Neuronal stem cell (in vitro differentiated cells): ENCODE measurements at regions not wholly inside any gene's neighbourhood (a gene's known extent, or its start where the extent isn't known, plus 50 kb on each side); places are given as distances from the start of the nearest gene placed in this dataset.

Source experiments
- DNase-seq: peaks from one replicate; pipeline ENCODE4 v3.0.0-alpha.2; 2013; ENCODE audit warnings: low spot score
- H2AFZ ChIP-seq: one replicate; pipeline ENCODE4 v1.6.1; 2013; ENCODE audit warnings: mild to moderate bottlenecking, low read length, inconsistent platforms
- H2AK5ac ChIP-seq: 2 replicates; pipeline ENCODE4 v1.6.1; 2013; ENCODE audit warnings: low read depth, mild to moderate bottlenecking, inconsistent platforms, low read length, moderate library complexity, mixed read lengths
- H2BK120ac ChIP-seq: 2 replicates; pipeline ENCODE4 v1.6.1; 2013; ENCODE audit warnings: low read depth, mild to moderate bottlenecking, inconsistent platforms, low read length, moderate library complexity, mixed read lengths
- H2BK12ac ChIP-seq: one replicate; pipeline ENCODE4 v1.6.1; 2013; ENCODE audit warnings: low read length, inconsistent platforms
- H2BK15ac ChIP-seq: 2 replicates; pipeline ENCODE4 v1.6.1; 2013; ENCODE audit warnings: mild to moderate bottlenecking, low read length, inconsistent platforms, mixed read lengths
- H2BK5ac ChIP-seq: one replicate; pipeline ENCODE4 v1.6.1; 2013; ENCODE audit warnings: inconsistent platforms, mild to moderate bottlenecking, low read length, moderate library complexity
- H3K14ac ChIP-seq: one replicate; pipeline ENCODE4 v1.6.1; 2013; ENCODE audit warnings: low read length, inconsistent platforms
- H3K18ac ChIP-seq: 2 replicates; pipeline ENCODE4 v1.6.1; 2013; ENCODE audit warnings: low read length, inconsistent platforms
- H3K23ac ChIP-seq: 2 replicates; pipeline ENCODE4 v1.6.1; 2013; ENCODE audit warnings: low read depth, mild to moderate bottlenecking, mixed read lengths, low read length, inconsistent platforms; ENCODE audit not compliant: poor library complexity
- H3K27ac ChIP-seq: replicated peaks from 3 replicates; pipeline ENCODE4 v1.5.1; 2013; ENCODE audit warnings: low read length, inconsistent platforms
- H3K27me3 ChIP-seq, 3 experiments: 2 replicates each; pipeline ENCODE4 v1.6.1; 2013; ENCODE audit warnings: low read length in 3 of 3, mild to moderate bottlenecking in 2 of 3, inconsistent platforms in 1 of 3, low read depth in 1 of 3, mixed read lengths in 1 of 3, moderate library complexity in 1 of 3; ENCODE audit not compliant: control insufficient read depth in 3 of 3, insufficient read depth in 3 of 3
- H3K36me3 ChIP-seq, 2 donors: replicated peaks in 1 of 2; 2 replicates each; pipeline ENCODE4 v1.6.1; 2013; ENCODE audit warnings: low read length in 2 of 2; ENCODE audit not compliant: control insufficient read depth in 2 of 2, insufficient read depth in 2 of 2
- H3K4ac ChIP-seq: 2 replicates; pipeline ENCODE4 v1.6.1; 2013; ENCODE audit warnings: inconsistent platforms, mild to moderate bottlenecking, low read length, moderate library complexity
- H3K4me1 ChIP-seq, 2 donors: 1 replicate in 1 of 2; 2 replicates in 1 of 2; pipeline ENCODE4 v1.6.1; 2013; ENCODE audit warnings: low read length in 2 of 2, low read depth in 1 of 2; ENCODE audit not compliant: control insufficient read depth in 2 of 2, insufficient read depth in 1 of 2
- H3K4me2 ChIP-seq: one replicate; pipeline ENCODE4 v1.6.1; 2013; ENCODE audit warnings: mild to moderate bottlenecking, low read length, inconsistent platforms; ENCODE audit not compliant: insufficient read depth, poor library complexity, severe bottlenecking
- H3K4me3 ChIP-seq, 2 donors: 2 replicates each; pipeline ENCODE4 v1.5.1; 2013; ENCODE audit warnings: low read length in 2 of 2, mild to moderate bottlenecking in 2 of 2, inconsistent platforms in 1 of 2, moderate library complexity in 1 of 2
- H3K79me1 ChIP-seq: one replicate; pipeline ENCODE4 v1.6.1; 2013; ENCODE audit warnings: low read depth, mild to moderate bottlenecking, inconsistent platforms, low read length, moderate library complexity
- H3K9ac ChIP-seq: one replicate; pipeline ENCODE4 v1.6.1; 2013; ENCODE audit warnings: mild to moderate bottlenecking, low read depth, low read length, inconsistent platforms; ENCODE audit not compliant: poor library complexity
- H3K9me3 ChIP-seq, 2 donors: replicated peaks in 1 of 2; 2 replicates each; pipeline versions ENCODE3 to v1.6.1; 2013; ENCODE audit warnings: low read length in 2 of 2, mild to moderate bottlenecking in 2 of 2, inconsistent platforms in 1 of 2, low read depth in 1 of 2, mixed read lengths in 1 of 2, moderate library complexity in 1 of 2; ENCODE audit not compliant: control insufficient read depth in 2 of 2, insufficient read depth in 1 of 2
- H4K8ac ChIP-seq: one replicate; pipeline ENCODE4 v1.6.1; 2013; ENCODE audit warnings: low read depth, mild to moderate bottlenecking, inconsistent platforms, low read length, moderate library complexity
- H4K91ac ChIP-seq: one replicate; pipeline ENCODE4 v1.6.1; 2013; ENCODE audit warnings: low read length, low read depth, mild to moderate bottlenecking, inconsistent platforms; ENCODE audit not compliant: poor library complexity
- WGBS, 2 donors: extraction: QIAGEN DNeasy Blood & Tissue Kit; methylation state at CpG; one replicate each; pipeline ENCODE4 v1.1.7; 2013; ENCODE audit warnings: missing lambda C conversion rate in 2 of 2, mixed read lengths in 1 of 2; ENCODE audit not compliant: insufficient read length in 2 of 2, insufficient replicate concordance in 1 of 2; ENCODE audit errors: extremely low coverage in 2 of 2; 5-methylcytosine and 5-hydroxymethylcytosine counted together

DNA sequence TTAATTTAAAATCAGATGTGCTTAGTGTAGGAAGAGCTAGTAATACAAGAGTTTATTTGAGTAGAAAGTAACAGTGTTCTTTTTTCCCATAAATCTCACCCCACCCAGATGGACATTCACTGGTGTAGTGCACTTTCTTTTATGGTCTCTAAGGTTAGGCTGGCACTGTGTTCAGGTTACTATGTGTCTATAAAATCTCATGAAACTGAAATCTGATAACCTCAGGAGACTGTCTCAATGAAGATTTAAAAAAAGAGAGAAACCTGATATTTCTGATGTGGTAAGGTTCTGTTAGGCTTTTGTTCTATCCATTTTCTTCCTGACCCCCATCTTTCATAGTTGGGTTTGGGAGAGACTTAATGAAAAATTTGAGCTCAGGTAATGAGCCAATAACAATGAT lies 101.2 kb upstream of the CLVS2 start:
- no peak overlapping the region for H2BK15ac ChIP-seq
- no peak overlapping the region for H3K4ac ChIP-seq
- H3K79me1 ChIP-seq: no peaks in the 10 kb centered on the region
- no peak overlapping the region for H3K4me3 ChIP-seq
- H3K23ac ChIP-seq: no peak overlapping the region
- no peak overlapping the region for H2BK12ac ChIP-seq
- H3K9me3 ChIP-seq: no peaks in the 10 kb centered on the region
- no peak overlapping the region for H3K18ac ChIP-seq
- H3K4me2 ChIP-seq: no peak overlapping the region
- H2AK5ac ChIP-seq: no peak overlapping the region
- H3K14ac ChIP-seq: no peak overlapping the region
- H3K27me3 ChIP-seq: no peaks in the 10 kb centered on the region
- H3K27ac ChIP-seq: no peak overlapping the region
- H2AFZ ChIP-seq: no peak overlapping the region
- no peak overlapping the region for H3K9ac ChIP-seq
- DNase-seq: no peak
- no peaks in the 10 kb centered on the region for H3K36me3 ChIP-seq
- no peak overlapping the region for H4K91ac ChIP-seq
- no peak overlapping the region for H4K8ac ChIP-seq
- no peak overlapping the region for H2BK120ac ChIP-seq
- no peak overlapping the region for H2BK5ac ChIP-seq
- H3K4me1 ChIP-seq: no peaks in the 10 kb centered on the region

DNA sequence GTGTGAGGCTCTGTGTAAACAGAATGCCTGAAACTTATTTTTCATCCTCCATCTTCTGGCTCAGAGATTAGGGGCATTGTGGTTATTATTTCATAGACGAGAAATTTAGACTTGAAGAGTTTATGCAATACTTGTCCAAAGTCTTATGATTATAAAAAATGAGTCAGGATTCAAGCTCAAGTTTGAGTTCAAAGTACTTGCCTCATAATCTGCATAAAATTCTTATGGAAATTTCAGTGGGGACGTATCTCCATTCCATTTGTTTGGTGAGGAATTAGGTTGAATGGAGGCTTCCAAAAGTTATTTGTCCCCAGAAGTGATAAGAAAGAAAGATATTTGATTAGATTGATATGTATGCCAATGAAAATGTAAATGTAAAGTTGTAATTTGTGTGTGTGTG lies 93.7 kb upstream of the CLVS2 start:
- no CpG with 5 or more reads among the region's 2 CpGs for WGBS, 2 donors
- H2BK12ac ChIP-seq: no peak overlapping the region
- no peak overlapping the region for H4K91ac ChIP-seq
- no peak overlapping the region for H4K8ac ChIP-seq
- H3K4me3 ChIP-seq: no peak overlapping the region
- no peak overlapping the region for H2BK15ac ChIP-seq
- no peak overlapping the region for H3K27ac ChIP-seq
- DNase-seq: no peak
- no peak overlapping the region for H2BK120ac ChIP-seq
- no peak overlapping the region for H2AFZ ChIP-seq
- H3K4me2 ChIP-seq: no peak overlapping the region
- H3K27me3 ChIP-seq: no peaks in the 10 kb centered on the region
- no peak overlapping the region for H2AK5ac ChIP-seq
- no peak overlapping the region for H2BK5ac ChIP-seq
- no peaks in the 10 kb centered on the region for H3K4me1 ChIP-seq
- no peaks in the 10 kb centered on the region for H3K36me3 ChIP-seq
- no peak overlapping the region for H3K14ac ChIP-seq
- no peak overlapping the region for H3K23ac ChIP-seq
- no peak overlapping the region for H3K18ac ChIP-seq
- H3K4ac ChIP-seq: no peak overlapping the region
- H3K9ac ChIP-seq: no peak overlapping the region
- no peaks in the 10 kb centered on the region for H3K9me3 ChIP-seq
- H3K79me1 ChIP-seq: no peaks in the 10 kb centered on the region

DNA sequence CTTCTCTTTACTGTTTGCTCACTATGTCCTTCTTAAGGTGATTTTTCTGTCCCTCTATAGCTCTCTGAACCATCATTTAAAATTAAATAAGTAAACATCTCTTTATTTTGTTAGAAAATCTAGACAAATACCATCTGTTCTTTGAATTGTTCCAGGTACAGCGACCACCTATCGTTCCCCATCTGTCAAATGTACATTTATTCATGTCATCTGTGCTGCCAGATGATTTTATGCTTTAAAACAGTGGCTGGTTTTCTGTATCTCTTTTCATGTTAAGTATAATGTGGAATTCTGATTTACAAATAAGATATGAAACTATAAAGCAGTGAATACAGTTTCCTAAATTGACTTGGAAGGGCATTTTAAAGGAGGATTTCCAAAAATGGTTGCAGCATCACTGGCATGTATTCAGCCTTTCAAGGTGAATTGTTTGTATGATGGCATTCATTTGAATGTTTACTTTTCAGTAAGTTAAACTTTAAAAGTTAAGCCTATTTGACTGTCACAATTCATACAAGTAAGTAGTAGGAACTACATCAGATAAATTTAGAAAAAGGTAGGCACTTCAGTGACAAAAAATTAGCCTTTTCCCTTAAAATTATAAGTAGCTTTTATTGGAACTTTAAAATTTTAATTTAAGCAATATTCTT lies 92.6 kb upstream of the CLVS2 start:
- H2BK15ac ChIP-seq: no peak overlapping the region
- no peak overlapping the region for H3K23ac ChIP-seq
- no peaks in the 10 kb centered on the region for H3K4me1 ChIP-seq
- H4K91ac ChIP-seq: no peak overlapping the region
- no peak overlapping the region for H2BK120ac ChIP-seq
- H3K4me2 ChIP-seq: no peak overlapping the region
- no peak overlapping the region for H2AFZ ChIP-seq
- H3K27me3 ChIP-seq: no peaks in the 10 kb centered on the region
- no peaks in the 10 kb centered on the region for H3K9me3 ChIP-seq
- no peak overlapping the region for H3K4me3 ChIP-seq
- H4K8ac ChIP-seq: no peak overlapping the region
- no peak overlapping the region for H2BK12ac ChIP-seq
- no CpG with 5 or more reads among the region's 2 CpGs for WGBS, 2 donors
- H2AK5ac ChIP-seq: no peak overlapping the region
- no peak overlapping the region for H3K27ac ChIP-seq
- H3K79me1 ChIP-seq: no peaks in the 10 kb centered on the region
- H2BK5ac ChIP-seq: no peak overlapping the region
- H3K9ac ChIP-seq: no peak overlapping the region
- no peak overlapping the region for H3K14ac ChIP-seq
- no peak for DNase-seq
- no peak overlapping the region for H3K4ac ChIP-seq
- no peak overlapping the region for H3K18ac ChIP-seq
- H3K36me3 ChIP-seq: no peaks in the 10 kb centered on the region

DNA sequence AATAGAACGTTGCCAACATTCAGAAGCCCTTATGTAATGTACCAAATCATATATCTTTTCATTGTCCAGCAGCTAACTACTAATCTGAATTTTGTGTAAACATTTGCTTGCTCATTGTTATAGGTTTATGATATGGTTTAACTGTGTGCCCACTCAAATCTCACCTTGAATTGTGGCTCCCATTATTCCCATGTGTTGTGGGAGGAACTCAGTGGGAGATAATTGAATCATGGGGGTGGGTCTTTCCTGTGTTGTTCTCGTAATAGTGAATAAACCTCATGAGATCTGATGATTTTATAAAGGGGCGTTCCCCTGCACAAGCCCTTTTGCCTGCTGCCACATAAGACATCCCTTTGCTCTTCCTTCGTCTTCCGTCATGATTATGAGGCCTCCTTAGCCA lies 91.9 kb upstream of the CLVS2 start:
- H3K36me3 ChIP-seq: no peaks in the 10 kb centered on the region
- no peak for DNase-seq

More for the DNA sequence above, 91.9 kb upstream of the CLVS2 start:
- H3K4me1 ChIP-seq: no peaks in the 10 kb centered on the region
- H2BK5ac ChIP-seq: no peak overlapping the region
- H3K4me2 ChIP-seq: no peak overlapping the region
- H3K27me3 ChIP-seq: no peaks in the 10 kb centered on the region
- no peak overlapping the region for H3K4ac ChIP-seq
- H3K79me1 ChIP-seq: no peaks in the 10 kb centered on the region
- H4K8ac ChIP-seq: no peak overlapping the region
- H2BK15ac ChIP-seq: no peak overlapping the region
- H2AK5ac ChIP-seq: no peak overlapping the region
- H2BK12ac ChIP-seq: no peak overlapping the region
- H3K9me3 ChIP-seq: no peaks in the 10 kb centered on the region
- H3K23ac ChIP-seq: no peak overlapping the region
- H2AFZ ChIP-seq: no peak overlapping the region
- H3K14ac ChIP-seq: no peak overlapping the region
- H4K91ac ChIP-seq: no peak overlapping the region
- H3K27ac ChIP-seq: no peak overlapping the region
- no peak overlapping the region for H3K18ac ChIP-seq
- no CpG with 5 or more reads among the region's 5 CpGs for WGBS, 2 donors
- no peak overlapping the region for H3K9ac ChIP-seq
- no peak overlapping the region for H3K4me3 ChIP-seq
- H2BK120ac ChIP-seq: no peak overlapping the region
